Colonic mucosa (tissue), 4 donors: ENCODE measurements at regions not wholly inside any gene's neighbourhood (a gene's known extent, or its start where the extent isn't known, plus 50 kb on each side); places are given as distances from the start of the nearest gene placed in this dataset.
"Not testable (repeated sequence)": the region's sequence is repeated elsewhere in the genome, so short reads cannot be mapped to it uniquely, and the experiment has no call there.

Experiments
- DNase-seq: peaks from one replicate; pipeline ENCODE4 v3.0.0-alpha.2; 2020
- H3K27ac ChIP-seq: fragments of 200-600 bp; one replicate; pipeline ENCODE4 v1.8.0; 2021
- H3K27me3 ChIP-seq: fragments of 200-600 bp; one replicate; pipeline ENCODE4 v1.8.0; 2021
- H3K36me3 ChIP-seq: fragments of 200-600 bp; one replicate; pipeline ENCODE4 v1.8.0; 2021
- H3K4me1 ChIP-seq: fragments of 200-600 bp; one replicate; pipeline ENCODE4 v1.8.0; 2021; ENCODE audit warnings: mild to moderate bottlenecking
- H3K4me3 ChIP-seq: fragments of 200-600 bp; one replicate; pipeline ENCODE4 v1.8.0; 2021
- H3K9ac ChIP-seq, 2 donors: one replicate each; pipeline ENCODE4 v1.7.0; 2013; ENCODE audit warnings: control low read depth in 2 of 2, low read depth in 2 of 2, low read length in 2 of 2
- H3K9me3 ChIP-seq: fragments of 200-600 bp; one replicate; pipeline ENCODE4 v1.8.0; 2021
- intact Hi-C: fragments of 100-400 bp; cut with DNase I; formaldehyde crosslinking; loops from one replicate; pipeline ENCODE4 v1.14.1; 2022
- TF ChIP-seq, protein P1 (sequence below): fragments of 200-600 bp; IDR thresholded peaks from one replicate; pipeline ENCODE4 v1.8.0; 2022; ENCODE audit warnings: antibody characterized with exemption, mild to moderate bottlenecking
- donor health status: healthy.
- donor health status: DM: no; HTN: no; CAD: no.
- donor health status: DM: no; HTN: no; CAD: no.

DNA sequence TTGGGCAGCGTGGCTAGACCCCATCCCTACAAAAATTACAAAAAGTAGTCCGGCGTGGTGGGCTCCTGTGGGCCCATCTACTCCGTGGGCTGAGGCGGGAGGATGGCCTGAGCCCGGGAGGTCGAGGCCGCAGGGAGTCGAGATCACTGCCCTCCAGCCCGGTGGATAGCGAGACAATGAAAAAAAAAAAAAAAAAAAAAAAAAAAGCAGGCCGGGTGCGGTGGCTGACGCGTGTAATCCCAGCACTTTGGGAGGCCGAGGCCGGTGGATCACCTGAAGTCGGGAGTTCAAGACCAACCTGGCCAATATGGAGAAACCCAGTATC is 110.5 kb upstream of the LPCAT1 start:
- intact Hi-C loops = no loop called here
- H3K4me1 ChIP-seq = no peaks in the 10 kb centered on the region
- H3K9me3 ChIP-seq = no peaks in the 10 kb centered on the region
- TF ChIP-seq, protein P1, sequence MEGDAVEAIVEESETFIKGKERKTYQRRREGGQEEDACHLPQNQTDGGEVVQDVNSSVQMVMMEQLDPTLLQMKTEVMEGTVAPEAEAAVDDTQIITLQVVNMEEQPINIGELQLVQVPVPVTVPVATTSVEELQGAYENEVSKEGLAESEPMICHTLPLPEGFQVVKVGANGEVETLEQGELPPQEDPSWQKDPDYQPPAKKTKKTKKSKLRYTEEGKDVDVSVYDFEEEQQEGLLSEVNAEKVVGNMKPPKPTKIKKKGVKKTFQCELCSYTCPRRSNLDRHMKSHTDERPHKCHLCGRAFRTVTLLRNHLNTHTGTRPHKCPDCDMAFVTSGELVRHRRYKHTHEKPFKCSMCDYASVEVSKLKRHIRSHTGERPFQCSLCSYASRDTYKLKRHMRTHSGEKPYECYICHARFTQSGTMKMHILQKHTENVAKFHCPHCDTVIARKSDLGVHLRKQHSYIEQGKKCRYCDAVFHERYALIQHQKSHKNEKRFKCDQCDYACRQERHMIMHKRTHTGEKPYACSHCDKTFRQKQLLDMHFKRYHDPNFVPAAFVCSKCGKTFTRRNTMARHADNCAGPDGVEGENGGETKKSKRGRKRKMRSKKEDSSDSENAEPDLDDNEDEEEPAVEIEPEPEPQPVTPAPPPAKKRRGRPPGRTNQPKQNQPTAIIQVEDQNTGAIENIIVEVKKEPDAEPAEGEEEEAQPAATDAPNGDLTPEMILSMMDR = no peak
- no peaks in the 10 kb centered on the region for H3K27me3 ChIP-seq
- DNase-seq = no peak
- H3K36me3 ChIP-seq = no peaks in the 10 kb centered on the region
- peak overlapping the region; percentile 85 for H3K27ac ChIP-seq
- H3K9ac ChIP-seq = peak overlapping the region; percentile 68 to 71
- H3K4me3 ChIP-seq = peak overlapping the region; percentile 74

DNA sequence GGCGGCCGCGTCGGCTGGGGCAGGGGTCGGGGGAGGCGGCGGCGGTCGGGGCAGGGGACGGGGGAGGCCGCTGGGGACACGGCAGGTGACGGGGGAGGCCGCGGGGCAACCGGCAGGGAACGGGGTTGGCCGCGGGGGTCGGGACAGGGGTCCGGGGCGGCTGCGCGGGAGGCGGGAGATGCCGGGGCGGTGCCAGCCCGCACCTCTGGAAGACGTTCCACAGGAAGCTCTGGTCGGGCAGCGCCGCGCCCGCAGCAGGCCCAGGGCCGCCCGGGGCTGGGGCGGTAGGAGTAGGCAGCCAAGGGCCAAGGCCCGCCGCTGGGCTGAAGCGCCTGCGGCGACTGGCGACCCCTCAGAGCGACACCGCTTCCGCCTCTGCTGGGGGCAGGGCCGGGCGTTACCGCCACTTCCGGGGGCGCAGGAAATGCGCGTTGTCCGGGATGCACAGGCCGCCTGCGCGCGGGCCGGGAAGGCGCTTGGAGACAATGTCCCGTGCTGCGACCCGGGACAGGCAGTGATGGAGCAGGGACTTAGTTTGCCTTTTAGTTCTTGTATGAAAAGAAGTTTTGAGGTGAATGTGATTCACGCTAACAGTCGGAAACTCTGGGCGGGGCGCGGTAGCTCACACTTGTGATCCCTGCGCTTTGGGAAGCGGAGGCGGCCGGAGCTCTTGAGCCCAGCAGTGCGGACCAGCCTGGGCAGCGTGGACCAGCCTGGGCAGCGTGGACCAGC is 110.0 kb upstream of the LPCAT1 start:
- Histone ChIP-seq H3K9ac (peak overlapping the region; percentile 68 to 71), H3K27me3 (no peaks in the 10 kb centered on the region), H3K4me1 (no peaks in the 10 kb centered on the region), H3K36me3 (no peaks in the 10 kb centered on the region), H3K27ac (peak overlapping the region; percentile 85), H3K4me3 (peak overlapping the region; percentile 74), H3K9me3 (no peaks in the 10 kb centered on the region)
- peak; percentile 88 for DNase-seq
- intact Hi-C loops = no loop called here
- TF ChIP-seq, protein P1 = no peak

DNA sequence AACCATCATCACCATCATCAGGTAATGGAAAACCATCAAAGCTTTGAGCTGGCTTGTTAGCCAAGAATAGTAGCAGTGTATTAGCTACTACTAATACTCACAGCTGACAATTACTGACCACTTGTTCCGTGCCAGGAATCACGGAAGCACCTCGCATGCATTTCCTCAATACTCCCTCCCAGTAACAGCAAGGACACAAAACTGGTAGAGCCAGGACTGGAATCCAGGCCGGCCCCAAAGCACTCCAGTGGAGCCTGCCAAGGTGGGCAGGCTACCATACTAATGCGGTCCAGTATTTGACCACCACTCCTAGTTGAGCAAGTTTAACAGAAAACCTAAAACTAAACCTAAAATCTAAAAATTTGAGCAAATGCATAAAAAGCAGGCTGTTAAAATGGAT is 107.2 kb upstream of the LPCAT1 start:
- H3K4me1 ChIP-seq, H3K27me3 ChIP-seq, H3K27ac ChIP-seq, intact Hi-C loops, H3K9me3 ChIP-seq, H3K9ac ChIP-seq, DNase-seq, H3K36me3 ChIP-seq, H3K4me3 ChIP-seq: not testable (repeated sequence)

DNA sequence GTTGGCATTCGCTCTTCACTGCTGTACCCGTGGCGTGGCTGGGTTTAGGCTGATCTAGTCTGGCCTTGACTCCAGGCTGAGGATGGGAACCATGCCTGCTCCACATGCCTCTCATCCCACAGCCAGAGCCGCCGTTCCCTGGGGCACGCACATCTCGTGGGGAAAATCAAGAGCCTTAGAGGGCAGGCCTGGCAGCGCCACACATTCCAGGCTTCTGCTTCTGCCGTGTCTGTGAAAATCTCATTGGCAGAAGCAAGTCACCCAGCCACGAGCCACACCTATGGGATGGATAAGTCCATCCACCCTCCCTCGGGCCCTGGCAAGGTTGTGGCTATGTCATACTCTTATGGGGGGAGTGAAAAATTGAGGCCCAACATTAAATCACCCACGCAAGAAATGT is 102.6 kb upstream of the LPCAT1 start:
- intact Hi-C loops, H3K9me3 ChIP-seq, H3K27me3 ChIP-seq, H3K4me1 ChIP-seq, H3K27ac ChIP-seq, H3K4me3 ChIP-seq, H3K36me3 ChIP-seq, DNase-seq, H3K9ac ChIP-seq: not testable (repeated sequence)

DNA sequence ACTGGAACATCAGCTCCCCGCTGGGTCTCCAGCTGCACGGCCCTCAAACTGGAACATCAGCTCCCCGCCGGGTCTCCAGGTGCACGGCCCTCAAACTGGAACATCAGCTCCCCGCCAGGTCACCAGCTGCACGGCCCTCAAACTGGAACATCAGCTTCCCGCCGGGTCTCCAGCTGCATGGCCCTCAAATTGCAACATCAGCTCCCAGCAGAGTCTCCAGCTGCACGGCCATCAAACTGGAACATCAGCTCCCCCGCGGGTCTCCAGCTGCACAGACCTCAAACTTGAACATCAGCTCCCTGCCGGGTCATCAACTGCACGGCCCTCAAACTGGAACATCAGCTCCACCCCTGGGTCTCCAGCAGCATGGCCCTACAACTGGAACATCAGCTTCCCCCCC is 95.8 kb upstream of the LPCAT1 start:
- intact Hi-C loops = not testable (repeated sequence)

DNA sequence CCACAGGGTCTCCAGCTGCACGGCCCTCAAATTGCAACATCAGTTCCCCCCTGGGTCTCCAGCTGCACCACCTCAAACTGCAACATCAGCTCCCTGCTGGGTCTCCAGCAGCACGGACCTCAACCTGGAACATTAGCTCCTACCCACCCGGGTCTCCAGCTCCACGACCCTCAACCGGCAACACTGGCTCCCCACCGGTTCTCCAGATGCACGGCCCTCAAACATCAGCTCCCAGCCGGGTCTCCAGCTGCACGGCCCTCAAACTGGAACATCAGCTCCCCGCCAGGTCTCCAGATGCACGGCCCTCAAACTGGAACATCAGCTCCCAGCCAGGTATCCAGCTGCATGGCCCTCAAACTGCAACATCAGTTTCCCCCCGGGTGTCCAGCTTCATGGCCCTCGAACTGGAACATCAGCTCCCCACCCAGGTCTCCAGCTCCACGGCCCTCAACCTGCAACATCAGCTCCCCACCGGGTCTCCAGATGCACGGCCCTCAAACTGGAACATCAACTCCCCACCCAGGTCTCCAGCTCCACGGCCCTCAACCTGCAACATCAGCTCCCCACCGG is 94.6 kb upstream of the LPCAT1 start:
- H3K27ac ChIP-seq, H3K27me3 ChIP-seq, DNase-seq, H3K36me3 ChIP-seq, H3K9me3 ChIP-seq, intact Hi-C loops, H3K4me1 ChIP-seq, H3K4me3 ChIP-seq, H3K9ac ChIP-seq: not testable (repeated sequence)

More for the DNA sequence above, 95.8 kb upstream of the LPCAT1 start:
- not testable (repeated sequence) for H3K27ac ChIP-seq, H3K4me3 ChIP-seq, H3K9ac ChIP-seq, H3K9me3 ChIP-seq, H3K27me3 ChIP-seq, H3K36me3 ChIP-seq, DNase-seq, H3K4me1 ChIP-seq

DNA sequence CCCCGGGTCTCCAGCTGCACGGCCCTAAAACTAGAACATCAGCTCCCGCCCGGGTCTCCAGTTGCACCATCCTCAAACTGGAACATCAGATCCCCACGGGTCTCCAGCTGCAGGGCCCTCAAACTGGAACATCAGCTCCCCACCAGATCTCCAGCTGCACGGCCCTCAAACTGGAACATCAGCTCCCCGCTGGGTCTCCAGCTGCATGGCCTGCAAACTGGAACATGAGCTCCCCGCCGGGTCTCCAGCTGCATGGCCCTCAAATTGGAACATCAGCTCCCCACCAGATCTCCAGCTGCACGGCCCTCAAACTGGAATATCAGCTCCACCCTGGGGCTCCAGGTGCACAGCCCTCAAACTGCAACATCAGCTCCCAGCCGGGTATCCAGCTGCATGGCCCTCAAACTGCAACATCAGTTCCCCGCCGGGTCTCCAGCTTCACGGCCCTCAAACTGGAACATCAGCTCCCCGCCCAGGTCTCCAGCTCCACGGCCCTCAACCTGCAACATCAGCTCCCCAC is 93.5 kb upstream of the LPCAT1 start:
- H3K9ac ChIP-seq, H3K4me3 ChIP-seq, H3K9me3 ChIP-seq, H3K36me3 ChIP-seq, H3K27me3 ChIP-seq, H3K27ac ChIP-seq, intact Hi-C loops, H3K4me1 ChIP-seq, DNase-seq: not testable (repeated sequence)

DNA sequence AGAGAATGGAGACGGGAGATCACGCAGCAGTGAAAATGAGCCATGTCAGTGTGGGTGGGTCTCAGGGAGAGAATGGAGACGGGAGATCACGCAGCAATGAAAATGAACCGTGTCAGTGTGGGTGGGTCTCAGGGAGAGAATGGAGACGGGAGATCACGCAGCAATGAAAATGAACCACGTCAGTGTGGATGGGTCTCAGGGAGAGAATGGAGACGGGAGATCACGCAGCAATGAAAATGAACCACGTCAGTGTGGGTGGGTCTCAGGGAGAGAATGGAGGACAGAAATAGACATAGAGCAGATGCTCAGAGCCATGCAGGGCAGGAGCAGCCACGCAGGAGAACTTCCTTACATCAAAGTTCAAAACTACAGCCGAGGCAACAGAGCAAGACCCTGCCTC is 89.8 kb upstream of the LPCAT1 start:
- H3K4me1 ChIP-seq, DNase-seq, intact Hi-C loops, H3K9me3 ChIP-seq, H3K27me3 ChIP-seq, H3K36me3 ChIP-seq, H3K27ac ChIP-seq, H3K9ac ChIP-seq, H3K4me3 ChIP-seq: not testable (repeated sequence)

DNA sequence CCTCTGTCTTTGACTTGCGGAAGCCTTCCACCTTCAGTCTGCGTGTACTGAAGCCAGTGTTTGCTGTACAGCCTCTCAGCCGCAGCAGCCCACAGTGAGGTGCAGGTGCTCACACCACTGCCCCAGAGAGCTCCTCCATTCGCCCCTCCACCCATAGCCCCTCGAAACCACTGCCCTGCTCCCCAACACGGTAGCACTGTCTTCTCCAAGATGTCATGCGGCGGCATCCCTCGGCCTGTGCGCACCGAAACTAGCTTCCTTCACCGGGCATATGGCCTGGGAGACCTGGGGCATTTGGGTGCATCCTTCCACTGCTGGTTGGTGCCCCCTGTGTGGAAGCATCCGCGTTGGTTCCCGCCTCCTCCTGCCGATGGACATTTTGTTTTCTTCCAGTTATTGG is 86.8 kb upstream of the LPCAT1 start:
- H3K27ac ChIP-seq, H3K27me3 ChIP-seq, H3K4me3 ChIP-seq, H3K36me3 ChIP-seq, H3K4me1 ChIP-seq, H3K9ac ChIP-seq, DNase-seq, H3K9me3 ChIP-seq, intact Hi-C loops: not testable (repeated sequence)

DNA sequence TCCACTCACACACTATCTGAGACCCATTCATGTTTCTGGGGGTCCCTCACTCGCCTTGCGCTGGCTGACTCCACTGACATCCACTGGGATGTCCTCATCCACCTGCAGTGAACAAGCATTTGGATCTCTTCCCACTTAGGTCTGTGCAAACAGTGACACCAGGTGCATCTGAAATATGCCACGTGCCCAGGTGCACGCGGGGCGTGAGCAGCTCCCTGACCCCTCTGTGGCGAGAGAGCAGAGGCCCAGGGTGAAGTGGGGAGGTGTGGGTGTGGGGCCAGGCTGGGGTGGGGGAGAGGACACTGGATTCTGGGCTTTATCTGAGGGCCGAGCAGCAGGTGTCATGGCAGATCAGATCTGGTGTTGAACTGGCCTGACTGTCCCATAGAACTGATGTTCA is 85.4 kb upstream of the LPCAT1 start:
- not testable (repeated sequence) for H3K4me1 ChIP-seq, H3K9ac ChIP-seq, H3K4me3 ChIP-seq, H3K9me3 ChIP-seq, DNase-seq, H3K36me3 ChIP-seq, H3K27me3 ChIP-seq, H3K27ac ChIP-seq
- intact Hi-C loops = loop anchor here (10.0 kb wide), 1 partner anchor 94 kb away; no protein-coding TSS in a partner anchor

DNA sequence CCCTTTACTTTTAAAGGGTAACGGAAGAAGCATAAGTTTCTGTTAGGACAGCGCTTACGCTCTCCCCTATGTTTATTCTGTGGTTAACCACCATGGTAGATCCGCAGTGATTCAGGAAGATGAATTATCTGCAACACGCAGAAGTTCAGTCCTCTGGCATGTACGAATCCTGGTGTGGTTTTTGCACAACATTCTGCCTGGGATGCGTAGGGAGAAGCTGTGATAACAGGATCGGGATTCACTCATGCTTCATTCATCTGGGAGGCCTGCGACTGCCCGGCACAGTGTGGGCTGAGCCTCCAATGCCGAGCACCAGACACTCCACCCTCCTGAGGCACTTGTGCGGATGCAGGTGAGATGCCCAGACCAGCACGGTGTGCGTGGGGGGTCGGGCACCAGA is 84.6 kb upstream of the LPCAT1 start:
- H3K27ac ChIP-seq, H3K9ac ChIP-seq, H3K4me1 ChIP-seq, H3K36me3 ChIP-seq, H3K9me3 ChIP-seq, DNase-seq, H3K27me3 ChIP-seq, H3K4me3 ChIP-seq: not testable (repeated sequence)
- intact Hi-C loops = loop anchor here (10.0 kb wide), 1 partner anchor 94 kb away; no protein-coding TSS in a partner anchor

DNA sequence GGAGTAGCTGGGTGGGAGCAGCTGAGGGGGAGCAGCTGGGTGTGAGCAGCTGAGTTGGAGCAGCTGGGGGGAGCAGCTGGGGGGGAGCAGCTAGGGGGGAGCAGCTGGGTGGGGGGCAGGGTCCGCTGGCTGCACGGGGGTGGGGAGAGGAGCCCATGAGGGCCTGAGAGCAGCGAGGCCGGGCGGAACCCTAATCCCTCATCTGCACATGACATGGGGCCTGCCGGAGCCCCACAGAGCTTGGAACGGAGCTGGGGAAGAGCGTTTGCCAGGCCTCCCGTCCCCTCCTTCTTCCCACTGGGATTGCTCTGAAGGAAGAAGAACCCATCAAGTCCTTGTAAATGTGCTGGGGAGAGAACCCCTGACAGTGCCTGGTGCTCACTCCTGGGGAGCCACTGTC is 83.2 kb upstream of the LPCAT1 start:
- not testable (repeated sequence) for H3K9me3 ChIP-seq, H3K4me1 ChIP-seq, H3K27ac ChIP-seq, H3K27me3 ChIP-seq, H3K9ac ChIP-seq, DNase-seq, H3K36me3 ChIP-seq, H3K4me3 ChIP-seq
- intact Hi-C loops = loop anchor here (10.0 kb wide), 1 partner anchor 92 kb away; no protein-coding TSS in a partner anchor
